Stimulated activated CD4-positive, alpha-beta T cell treated with anti-CD3 and anti-CD28 coated beads, Interleukin-4, amount 100 ng/mL, for 24 hours (primary cell): ENCODE measurements at regions not wholly inside any gene's neighbourhood (a gene's known extent, or its start where the extent isn't known, plus 50 kb on each side); places are given as distances from the start of the nearest gene placed in this dataset.

Experiments
- DNase-seq: peaks from one replicate; pipeline ENCODE4 v3.0.0-alpha.2; 2020

- no peak for DNase-seq
Measured at GRCh38 chr21:43316156-43316845, 110.6 kb downstream of the SIK1 start.

- DNase-seq: no peak
Measured at GRCh38 chr21:43315244-43316137, 111.4 kb downstream of the SIK1 start.

- no peak for DNase-seq
Measured at GRCh38 chr21:43313939-43314405, 113.0 kb downstream of the SIK1 start.

GRCh38 chr21:43313221-43313938 is 113.6 kb downstream of the SIK1 start:
- no peak for DNase-seq

GRCh38 chr21:43312751-43313169 is 114.2 kb downstream of the SIK1 start:
- DNase-seq: no peak

- DNase-seq: no peak
Measured at GRCh38 chr21:43312011-43312410, 114.9 kb downstream of the SIK1 start.

- DNase-seq: no peak
Measured at GRCh38 chr21:43311301-43311817, 115.6 kb downstream of the SIK1 start.

GRCh38 chr21:43308815-43309283 is 118.1 kb downstream of the SIK1 start:
- DNase-seq: no peak

GRCh38 chr21:43308101-43308814 is 118.7 kb downstream of the SIK1 start:
- DNase-seq: no peak

GRCh38 chr21:43307677-43308070 is 119.3 kb downstream of the SIK1 start:
- no peak for DNase-seq

- no peak for DNase-seq
Measured at GRCh38 chr21:43306911-43307676, 119.8 kb downstream of the SIK1 start.

- no peak for DNase-seq
Measured at GRCh38 chr21:43306391-43306790, 120.5 kb downstream of the SIK1 start.

- no peak for DNase-seq
Measured at GRCh38 chr21:43305811-43306311, 121.1 kb downstream of the SIK1 start.

GRCh38 chr21:43305336-43305665 is 121.6 kb downstream of the SIK1 start:
- DNase-seq: no peak

- no peak for DNase-seq
Measured at GRCh38 chr21:43304621-43305335, 122.2 kb downstream of the SIK1 start.

- DNase-seq: no peak
Measured at GRCh38 chr21:43304206-43304605, 122.7 kb downstream of the SIK1 start.

GRCh38 chr21:43303275-43304178 is 123.4 kb downstream of the SIK1 start:
- no peak for DNase-seq

- no peak for DNase-seq
Measured at GRCh38 chr21:43302769-43303168, 124.2 kb downstream of the SIK1 start.

- DNase-seq: no peak
Measured at GRCh38 chr21:43302062-43302700, 124.8 kb downstream of the SIK1 start.
